HEK293T (cell line): ENCODE measurements at regions not wholly inside any gene's neighbourhood (a gene's known extent, or its start where the extent isn't known, plus 50 kb on each side); places are given as distances from the start of the nearest gene placed in this dataset.

Experiments used
- CTCF ChIA-PET: fragments of 350-600 bp; formaldehyde crosslinking; extraction: SDS; loops from one replicate; lab custom pipeline; 2021; ENCODE audit warnings: antibody characterized with exemption, inconsistent platforms; lab: Yijun Ruan, JAX
- POLR2A ChIA-PET: fragments of 350-600 bp; formaldehyde crosslinking; extraction: SDS; loops from one replicate; lab custom pipeline; 2020; ENCODE audit warnings: antibody characterized with exemption, inconsistent platforms; lab: Yijun Ruan, JAX
- DNase-seq: peaks from one replicate; pipeline ENCODE4 v3.0.0; 2012; ENCODE audit warnings: mixed read lengths; ENCODE audit errors: extremely low spot score
- ARNT ChIP-seq: fragments of 450-650 bp; IDR thresholded peaks from 2 replicates; pipeline ENCODE4 v1.6.1; 2017; ENCODE audit warnings: mild to moderate bottlenecking
- BHLHE40 ChIP-seq: fragments of 450-650 bp; IDR thresholded peaks from 2 replicates; pipeline ENCODE4 v1.6.1; 2016; ENCODE audit warnings: mild to moderate bottlenecking, moderate library complexity, borderline replicate concordance
- CTBP1 ChIP-seq: fragments of 450-650 bp; IDR thresholded peaks from 2 replicates; pipeline ENCODE4 v1.6.1; 2016; ENCODE audit warnings: borderline replicate concordance
- ELF4 ChIP-seq: fragments of 450-650 bp; IDR thresholded peaks from 2 replicates; pipeline ENCODE4 v1.6.1; 2017; ENCODE audit warnings: antibody characterized with exemption
- FOXA1 ChIP-seq: fragments of 450-650 bp; IDR thresholded peaks from 2 replicates; pipeline ENCODE4 v1.6.1; 2016; ENCODE audit warnings: mild to moderate bottlenecking
- FOXK2 ChIP-seq: fragments of 450-650 bp; IDR thresholded peaks from 2 replicates; pipeline ENCODE4 v1.6.1; 2016; ENCODE audit warnings: mild to moderate bottlenecking
- FOXM1 ChIP-seq: fragments of 450-650 bp; IDR thresholded peaks from 2 replicates; pipeline ENCODE4 v1.6.1; 2017; ENCODE audit warnings: mild to moderate bottlenecking, borderline replicate concordance
- HDGF ChIP-seq: fragments of 450-650 bp; IDR thresholded peaks from 2 replicates; pipeline ENCODE4 v1.6.1; 2017; ENCODE audit warnings: antibody characterized with exemption, borderline replicate concordance
- L3MBTL2 ChIP-seq: fragments of 450-650 bp; conservative IDR thresholded peaks from 2 replicates; pipeline ENCODE4 v1.6.1; 2016; ENCODE audit warnings: mild to moderate bottlenecking
- LEF1 ChIP-seq: fragments of 450-650 bp; IDR thresholded peaks from 2 replicates; pipeline ENCODE4 v1.6.1; 2017; ENCODE audit warnings: mild to moderate bottlenecking, borderline replicate concordance
- NFRKB ChIP-seq: fragments of 450-650 bp; IDR thresholded peaks from 2 replicates; pipeline ENCODE4 v1.6.1; 2016; ENCODE audit warnings: mild to moderate bottlenecking, moderate library complexity
- SP1 ChIP-seq: fragments of 450-650 bp; IDR thresholded peaks from 2 replicates; pipeline ENCODE4 v1.6.1; 2017
- SUZ12 ChIP-seq: fragments of 450-650 bp; IDR thresholded peaks from 2 replicates; pipeline ENCODE4 v1.6.1; 2016; ENCODE audit warnings: mild to moderate bottlenecking
- TARDBP ChIP-seq: fragments of 450-650 bp; IDR thresholded peaks from 2 replicates; pipeline ENCODE4 v1.6.1; 2016
- ZNF384 ChIP-seq: fragments of 450-650 bp; IDR thresholded peaks from 2 replicates; pipeline ENCODE4 v1.6.1; 2016
- TF ChIP-seq, protein P1 (sequence below): fragments of 450-650 bp; IDR thresholded peaks from 2 replicates; pipeline ENCODE4 v1.6.1; 2016

DNA sequence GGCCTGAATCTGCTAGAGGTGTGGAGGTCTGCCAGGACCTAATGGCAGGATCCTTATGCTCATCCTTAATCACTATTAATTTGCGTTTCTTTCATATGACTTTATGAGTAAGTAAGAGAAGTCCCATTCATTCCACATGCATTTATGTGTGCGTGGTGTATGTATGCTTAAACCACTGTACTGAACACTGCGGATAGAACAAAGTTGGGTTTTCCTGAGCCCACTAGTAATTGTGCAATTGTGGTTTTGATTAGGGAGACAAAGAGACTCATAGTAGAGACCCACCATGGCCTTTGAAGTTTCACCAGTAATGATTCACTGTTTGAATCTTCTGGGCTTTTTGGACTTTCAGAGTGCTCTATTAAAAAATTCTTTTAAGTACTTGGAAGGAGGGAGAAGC lies 498.5 kb upstream of the DIPK2B start:
- TF ChIP-seq ELF4 = no peak
- no peak for TF ChIP-seq BHLHE40
- no peak for TF ChIP-seq ARNT
- no peak for TF ChIP-seq L3MBTL2
- TF ChIP-seq SP1 = no peak
- TF ChIP-seq LEF1 = no peak
- no peak for TF ChIP-seq HDGF
- no peak for TF ChIP-seq NFRKB
- TF ChIP-seq FOXA1 = no peak
- no peak for TF ChIP-seq ZNF384
- no peak for TF ChIP-seq TARDBP
- no peak for TF ChIP-seq SUZ12
- no peak for TF ChIP-seq CTBP1
- TF ChIP-seq, protein P1, sequence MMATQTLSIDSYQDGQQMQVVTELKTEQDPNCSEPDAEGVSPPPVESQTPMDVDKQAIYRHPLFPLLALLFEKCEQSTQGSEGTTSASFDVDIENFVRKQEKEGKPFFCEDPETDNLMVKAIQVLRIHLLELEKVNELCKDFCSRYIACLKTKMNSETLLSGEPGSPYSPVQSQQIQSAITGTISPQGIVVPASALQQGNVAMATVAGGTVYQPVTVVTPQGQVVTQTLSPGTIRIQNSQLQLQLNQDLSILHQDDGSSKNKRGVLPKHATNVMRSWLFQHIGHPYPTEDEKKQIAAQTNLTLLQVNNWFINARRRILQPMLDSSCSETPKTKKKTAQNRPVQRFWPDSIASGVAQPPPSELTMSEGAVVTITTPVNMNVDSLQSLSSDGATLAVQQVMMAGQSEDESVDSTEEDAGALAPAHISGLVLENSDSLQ = no peak
- no peak for TF ChIP-seq FOXK2
- no peak for TF ChIP-seq FOXM1
- POLR2A ChIA-PET = no interaction called here
- no peak for DNase-seq
- CTCF ChIA-PET = interaction anchor here (0.7 kb wide), 1 partner anchor 62 kb away, joined by 3 read pairs; no protein-coding TSS in a partner anchor

DNA sequence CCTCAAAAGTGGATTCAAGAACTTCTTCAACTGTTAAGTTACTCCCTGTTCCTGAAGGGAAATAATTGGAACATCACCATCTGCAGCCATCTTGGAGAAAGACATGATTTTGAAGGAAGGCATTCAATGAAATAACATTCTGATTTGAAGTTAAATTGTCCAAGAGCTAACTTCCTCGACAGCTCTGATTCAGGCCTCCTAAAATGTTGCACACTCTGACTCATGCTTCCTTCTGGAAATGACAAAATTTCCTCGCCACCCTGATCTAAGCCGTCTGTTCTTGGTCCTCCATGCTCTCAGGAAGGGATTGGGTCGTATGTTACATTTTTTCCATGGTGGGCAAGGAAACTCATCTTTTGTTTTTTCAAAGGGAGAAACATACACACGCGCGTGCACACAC lies 496.9 kb upstream of the DIPK2B start:
- CTCF ChIA-PET = no interaction called here
- DNase-seq = no peak
- TF ChIP-seq SUZ12 (no peak), FOXM1 (no peak), L3MBTL2 (no peak), SP1 (no peak), CTBP1 (no peak), FOXA1 (no peak), HDGF (no peak), NFRKB (no peak), ARNT (no peak), LEF1 (no peak), BHLHE40 (no peak), TARDBP (no peak), ZNF384 (no peak), FOXK2 (no peak), ELF4 (no peak)
- TF ChIP-seq, protein P1 = no peak

DNA sequence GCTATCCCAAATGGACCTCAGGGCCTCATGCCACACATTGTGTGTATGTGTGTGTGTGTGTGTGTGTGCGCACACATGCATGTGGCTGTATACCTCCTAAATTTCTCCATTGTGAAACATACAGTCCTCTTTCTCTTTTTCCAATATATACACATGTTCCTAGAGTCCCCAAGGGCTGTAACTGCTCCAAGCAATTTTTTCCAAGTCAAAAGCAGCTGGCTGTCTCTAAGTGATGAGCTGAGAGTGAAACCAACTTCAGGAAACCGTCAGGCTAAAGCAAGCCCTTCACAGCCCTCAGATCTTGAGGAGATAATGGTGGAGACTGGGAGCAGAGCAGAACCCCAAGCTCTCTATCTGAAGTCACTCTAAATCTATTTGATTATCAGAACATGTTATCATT lies 496.1 kb upstream of the DIPK2B start:
- ChIA-PET CTCF (interaction anchor here (0.6 kb wide), 1 partner anchor 16 kb away, joined by 3 read pairs; no protein-coding TSS in a partner anchor), POLR2A (no interaction called here)
- TF ChIP-seq BHLHE40 (no peak), NFRKB (no peak), ARNT (no peak), FOXA1 (no peak), CTBP1 (no peak), L3MBTL2 (no peak), TARDBP (no peak), SP1 (no peak), ELF4 (no peak), FOXM1 (no peak), LEF1 (no peak), ZNF384 (no peak), HDGF (no peak), FOXK2 (no peak), SUZ12 (no peak)
- TF ChIP-seq, protein P1 = no peak
- DNase-seq = no peak

More for the DNA sequence above, 496.9 kb upstream of the DIPK2B start:
- POLR2A ChIA-PET = no interaction called here

DNA sequence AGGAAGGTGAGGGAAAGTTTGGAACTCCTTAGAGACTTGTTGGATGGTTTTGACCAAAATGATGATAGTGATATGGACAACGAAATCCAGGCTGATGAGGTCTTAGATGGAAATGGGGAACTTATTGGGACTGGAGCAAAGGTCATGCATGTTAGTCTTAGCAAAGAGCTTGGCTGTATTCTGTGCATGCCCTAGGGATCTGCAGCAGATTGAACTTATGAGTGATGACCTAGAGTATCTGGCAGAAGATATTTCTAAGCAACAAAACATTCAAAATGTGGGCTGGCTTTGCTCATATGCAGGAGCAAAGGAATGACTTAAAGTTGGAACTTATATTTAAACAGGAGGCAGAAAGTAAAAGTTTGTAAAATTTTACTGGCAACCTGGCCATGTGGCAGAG lies 489.3 kb upstream of the DIPK2B start:
- no peak for DNase-seq
- ChIA-PET CTCF (no interaction called here), POLR2A (no interaction called here)
- TF ChIP-seq FOXK2 (no peak), LEF1 (no peak), SP1 (no peak), ELF4 (no peak), BHLHE40 (no peak), FOXM1 (no peak), ARNT (no peak), CTBP1 (no peak), HDGF (no peak), TARDBP (no peak), FOXA1 (no peak), NFRKB (no peak), ZNF384 (no peak), SUZ12 (no peak), L3MBTL2 (no peak)
- TF ChIP-seq, protein P1 = no peak

DNA sequence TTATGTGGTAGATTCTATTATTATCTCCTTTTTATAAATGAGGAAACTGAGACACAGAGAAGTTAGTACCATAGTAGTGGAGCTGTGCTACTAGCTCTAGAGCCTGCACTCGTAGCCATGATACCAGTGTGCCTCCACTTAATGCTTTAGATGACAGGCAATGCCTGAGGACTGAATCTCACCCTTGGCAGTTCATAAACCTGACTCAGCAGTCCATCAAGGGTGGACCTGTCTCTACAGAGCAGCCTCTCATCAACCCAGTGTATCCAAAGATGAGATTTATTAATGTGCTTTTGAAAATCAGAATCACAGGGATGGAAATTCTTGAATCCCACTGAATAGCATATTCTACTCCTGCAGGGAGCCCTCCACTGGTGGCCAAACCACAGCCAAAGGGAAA lies 483.2 kb upstream of the DIPK2B start:
- DNase-seq = no peak
- CTCF ChIA-PET = no interaction called here
- POLR2A ChIA-PET = no interaction called here
- TF ChIP-seq SP1 (no peak), FOXM1 (no peak), FOXA1 (no peak), NFRKB (no peak), ELF4 (no peak)
